ENCODE measurements at regions not wholly inside any gene's neighbourhood (a gene's known extent, or its start where the extent isn't known, plus 50 kb on each side); places are given as distances from the start of the nearest gene placed in this dataset.
A peak's percentile ranks its signal among the peaks of the same experiment; 100 is the strongest.

DNA sequence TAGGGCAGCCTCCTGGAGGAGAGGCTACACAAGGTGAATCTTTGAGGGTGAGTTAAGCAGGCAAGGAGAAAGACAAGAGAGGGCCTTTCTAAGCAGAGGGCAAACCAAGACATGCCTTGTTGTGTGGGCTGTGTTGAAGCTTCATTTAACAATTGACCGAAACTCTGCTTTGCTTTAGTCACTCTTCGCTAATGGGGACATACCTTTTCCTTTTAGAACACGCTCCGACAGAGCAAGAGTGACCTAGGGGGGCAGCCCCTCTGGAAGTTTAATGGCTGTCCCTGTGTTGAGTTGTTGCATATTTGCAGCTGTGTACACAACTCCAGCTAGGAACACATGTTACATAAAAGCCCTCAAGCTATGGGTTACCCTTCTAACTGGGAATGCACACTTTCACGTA is 218.1 kb upstream of the WWC1 start:
- no peak overlapping the region for H2AFZ ChIP-seq (ENCODE audit: low read length)
- H3K36me3 ChIP-seq (ENCODE audit: insufficient read depth, low read length), result no peaks in the 10 kb centered on the region
- TF ChIP-seq CTCF (IDR thresholded peaks at IDR 0.05; ENCODE audit: extremely low read depth, low read depth, low read length), result no peak
- no peaks in the 10 kb centered on the region for H3K9me3 ChIP-seq (ENCODE audit: low read depth, low read length)
- H3K4me2 ChIP-seq (ENCODE audit: insufficient read depth, low read length), result no peak overlapping the region
- H3K27ac ChIP-seq (ENCODE audit: low read depth, low read length), result no peak overlapping the region
- no peak for DNase-seq (ENCODE audit: insufficient read length, low spot score, missing footprints)
- H3K79me2 ChIP-seq (ENCODE audit: insufficient read depth, low read length), result no peaks in the 10 kb centered on the region
- no peaks in the 10 kb centered on the region for H4K20me1 ChIP-seq (ENCODE audit: insufficient read depth, low read length)
- no peak overlapping the region for H3K4me3 ChIP-seq (ENCODE audit: insufficient read depth, low read length)
- no peaks in the 10 kb centered on the region for H3K4me1 ChIP-seq (ENCODE audit: insufficient read depth, low read length)
- H3K27me3 ChIP-seq (ENCODE audit: insufficient read depth, low read length), result no peaks in the 10 kb centered on the region

DNA sequence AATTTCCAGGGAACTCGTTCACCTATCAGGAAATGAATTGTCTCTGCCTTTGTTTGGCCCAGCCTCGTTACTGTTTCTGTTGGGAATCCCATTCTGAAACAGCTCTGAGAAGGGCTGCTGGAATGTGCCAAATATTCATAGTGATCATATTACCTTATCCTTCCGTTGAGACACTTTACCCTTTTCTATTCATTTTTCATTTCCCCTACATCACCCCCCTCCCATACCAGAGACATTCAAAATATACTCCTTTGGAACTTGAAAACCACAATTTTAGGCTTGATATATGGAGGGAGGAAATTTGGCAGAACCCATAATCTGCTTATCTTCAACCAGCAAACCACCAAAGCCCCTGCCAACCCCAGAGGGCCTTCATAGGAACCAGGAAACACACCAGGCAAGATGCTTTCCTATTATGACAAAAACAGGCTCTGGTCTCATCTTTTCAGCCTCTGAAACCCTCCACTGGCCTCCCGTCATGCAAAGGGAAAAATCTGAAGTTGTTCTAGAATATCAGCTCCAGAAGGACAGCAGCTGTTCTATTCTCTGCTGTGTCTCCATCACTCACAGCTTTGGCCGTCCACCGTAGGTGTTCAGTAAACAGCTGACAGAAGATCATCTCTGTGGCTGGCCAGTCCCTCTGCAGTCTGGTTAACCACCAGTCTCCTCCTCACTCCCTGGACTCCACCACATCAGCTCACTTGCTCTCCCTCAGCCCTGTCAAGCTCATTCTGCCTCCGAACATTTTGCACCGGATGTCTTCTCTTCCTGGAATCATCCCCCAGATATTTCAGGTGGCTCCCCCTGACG is 217.2 kb upstream of the WWC1 start:
- H3K79me2 ChIP-seq (ENCODE audit: insufficient read depth, low read length), result no peaks in the 10 kb centered on the region
- H3K4me3 ChIP-seq (ENCODE audit: insufficient read depth, low read length), result no peak overlapping the region
- H3K4me1 ChIP-seq (ENCODE audit: insufficient read depth, low read length), result no peaks in the 10 kb centered on the region
- H3K4me2 ChIP-seq (ENCODE audit: insufficient read depth, low read length), result no peak overlapping the region
- no peaks in the 10 kb centered on the region for H3K9me3 ChIP-seq (ENCODE audit: low read depth, low read length)
- H4K20me1 ChIP-seq (ENCODE audit: insufficient read depth, low read length), result no peaks in the 10 kb centered on the region
- H3K27ac ChIP-seq (ENCODE audit: low read depth, low read length), result no peak overlapping the region
- H3K27me3 ChIP-seq (ENCODE audit: insufficient read depth, low read length), result no peaks in the 10 kb centered on the region
- no peak for TF ChIP-seq CTCF (IDR thresholded peaks at IDR 0.05; ENCODE audit: extremely low read depth, low read depth, low read length)
- no peak for DNase-seq (ENCODE audit: insufficient read length, low spot score, missing footprints)
- H2AFZ ChIP-seq (ENCODE audit: low read length), result peak overlapping the region; percentile 16
- no peaks in the 10 kb centered on the region for H3K36me3 ChIP-seq (ENCODE audit: insufficient read depth, low read length)

DNA sequence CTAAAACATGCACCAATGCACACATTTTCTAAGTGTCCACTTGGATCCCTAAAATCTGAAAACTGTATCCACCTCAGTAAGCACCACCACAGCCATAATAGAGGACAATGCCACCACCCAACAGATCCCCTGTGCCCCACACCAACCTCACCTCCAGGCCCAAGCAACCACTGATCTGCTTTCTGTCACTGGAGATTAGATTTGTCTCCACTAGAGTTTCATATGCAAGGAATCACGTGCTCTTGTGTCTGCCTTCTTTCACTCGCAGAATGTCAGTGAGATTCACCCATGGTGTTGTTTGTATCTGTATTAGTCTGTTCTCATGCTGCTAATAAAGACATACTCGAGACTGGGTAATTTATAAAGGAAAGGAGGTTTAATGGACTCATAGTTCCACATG is 216.1 kb upstream of the WWC1 start:
- Histone ChIP-seq H3K4me1 (ENCODE audit: insufficient read depth, low read length) (no peaks in the 10 kb centered on the region), H3K27me3 (ENCODE audit: insufficient read depth, low read length) (no peaks in the 10 kb centered on the region), H4K20me1 (ENCODE audit: insufficient read depth, low read length) (no peaks in the 10 kb centered on the region), H3K9me3 (ENCODE audit: low read depth, low read length) (no peaks in the 10 kb centered on the region), H3K79me2 (ENCODE audit: insufficient read depth, low read length) (no peaks in the 10 kb centered on the region), H3K4me2 (ENCODE audit: insufficient read depth, low read length) (no peak overlapping the region), H3K4me3 (ENCODE audit: insufficient read depth, low read length) (no peak overlapping the region), H3K27ac (ENCODE audit: low read depth, low read length) (no peak overlapping the region), H3K36me3 (ENCODE audit: insufficient read depth, low read length) (no peaks in the 10 kb centered on the region), H2AFZ (ENCODE audit: low read length) (no peak overlapping the region)
- DNase-seq (ENCODE audit: insufficient read length, low spot score, missing footprints), result no peak
- no peak for TF ChIP-seq CTCF (IDR thresholded peaks at IDR 0.05; ENCODE audit: extremely low read depth, low read depth, low read length)

- H3K4me1 ChIP-seq (ENCODE audit: insufficient read depth, low read length), result no peaks in the 10 kb centered on the region
- H3K9me3 ChIP-seq (ENCODE audit: low read depth, low read length), result no peaks in the 10 kb centered on the region
- H4K20me1 ChIP-seq (ENCODE audit: insufficient read depth, low read length), result no peaks in the 10 kb centered on the region
Observed at GRCh38 chr5:168076561-168076991, 214.9 kb upstream of the WWC1 start.

More at GRCh38 chr5:168076561-168076991, 214.9 kb upstream of the WWC1 start:
- Histone ChIP-seq H3K4me3 (ENCODE audit: insufficient read depth, low read length) (no peak overlapping the region), H3K79me2 (ENCODE audit: insufficient read depth, low read length) (no peaks in the 10 kb centered on the region), H3K27ac (ENCODE audit: low read depth, low read length) (no peak overlapping the region), H3K4me2 (ENCODE audit: insufficient read depth, low read length) (no peak overlapping the region), H3K27me3 (ENCODE audit: insufficient read depth, low read length) (no peaks in the 10 kb centered on the region), H3K36me3 (ENCODE audit: insufficient read depth, low read length) (no peaks in the 10 kb centered on the region), H2AFZ (ENCODE audit: low read length) (no peak overlapping the region)
- TF ChIP-seq CTCF (IDR thresholded peaks at IDR 0.05; ENCODE audit: extremely low read depth, low read depth, low read length), result peak; percentile 69
- no peak for DNase-seq (ENCODE audit: insufficient read length, low spot score, missing footprints)
